ENCODE measurements at regions not wholly inside any gene's neighbourhood (a gene's known extent, or its start where the extent isn't known, plus 50 kb on each side); places are given as distances from the start of the nearest gene placed in this dataset.
A peak's percentile ranks its signal among the peaks of the same experiment; 100 is the strongest.

GRCh38 chr12:45536284-45536683 is 193.2 kb upstream of the ARID2 start:
- no peaks in the 10 kb centered on the region for H3K4me1 Mint-ChIP-seq
- no peaks in the 10 kb centered on the region for H3K9me3 Mint-ChIP-seq
- no peak for ATAC-seq (replicated peaks)
- H3K27me3 Mint-ChIP-seq = peaks cover 4% of the 10 kb centered on the region
- no peak overlapping the region for H3K4me3 Mint-ChIP-seq
- no peaks in the 10 kb centered on the region for H3K36me3 Mint-ChIP-seq (ENCODE audit: low read depth)
- H3K27ac Mint-ChIP-seq = no peak overlapping the region

- no peak overlapping the region for H3K27ac Mint-ChIP-seq
- H3K27me3 Mint-ChIP-seq = peaks cover 4% of the 10 kb centered on the region
- no peaks in the 10 kb centered on the region for H3K36me3 Mint-ChIP-seq (ENCODE audit: low read depth)
- no peaks in the 10 kb centered on the region for H3K4me1 Mint-ChIP-seq
- ATAC-seq (replicated peaks) = no peak
- H3K4me3 Mint-ChIP-seq = no peak overlapping the region
- no peaks in the 10 kb centered on the region for H3K9me3 Mint-ChIP-seq
Measured at GRCh38 chr12:45540661-45541341, 188.7 kb upstream of the ARID2 start.

GRCh38 chr12:45543887-45544286 is 185.6 kb upstream of the ARID2 start:
- no peak overlapping the region for H3K27ac Mint-ChIP-seq
- no peaks in the 10 kb centered on the region for H3K27me3 Mint-ChIP-seq
- H3K36me3 Mint-ChIP-seq (ENCODE audit: low read depth) = no peaks in the 10 kb centered on the region
- no peaks in the 10 kb centered on the region for H3K4me1 Mint-ChIP-seq
- no peaks in the 10 kb centered on the region for H3K9me3 Mint-ChIP-seq
- peak; percentile 93 for ATAC-seq (replicated peaks)
- no peak overlapping the region for H3K4me3 Mint-ChIP-seq

GRCh38 chr12:45546545-45546944 is 183.0 kb upstream of the ARID2 start:
- H3K4me1 Mint-ChIP-seq = no peaks in the 10 kb centered on the region
- H3K9me3 Mint-ChIP-seq = no peaks in the 10 kb centered on the region
- no peaks in the 10 kb centered on the region for H3K27me3 Mint-ChIP-seq
- no peak overlapping the region for H3K4me3 Mint-ChIP-seq
- H3K36me3 Mint-ChIP-seq (ENCODE audit: low read depth) = no peaks in the 10 kb centered on the region
- H3K27ac Mint-ChIP-seq = no peak overlapping the region
- no peak for ATAC-seq (replicated peaks)

GRCh38 chr12:45547132-45547531 is 182.4 kb upstream of the ARID2 start:
- Mint-ChIP-seq H3K27ac (no peak overlapping the region), H3K9me3 (no peaks in the 10 kb centered on the region), H3K4me3 (no peak overlapping the region), H3K27me3 (no peaks in the 10 kb centered on the region), H3K36me3 (ENCODE audit: low read depth) (no peaks in the 10 kb centered on the region), H3K4me1 (no peaks in the 10 kb centered on the region)
- no peak for ATAC-seq (replicated peaks)

GRCh38 chr12:45547822-45548221 is 181.7 kb upstream of the ARID2 start:
- ATAC-seq (replicated peaks) = no peak
- H3K4me3 Mint-ChIP-seq = no peak overlapping the region
- no peaks in the 10 kb centered on the region for H3K9me3 Mint-ChIP-seq
- no peaks in the 10 kb centered on the region for H3K4me1 Mint-ChIP-seq
- H3K36me3 Mint-ChIP-seq (ENCODE audit: low read depth) = no peaks in the 10 kb centered on the region
- H3K27ac Mint-ChIP-seq = no peak overlapping the region
- H3K27me3 Mint-ChIP-seq = no peaks in the 10 kb centered on the region

- no peaks in the 10 kb centered on the region for H3K27me3 Mint-ChIP-seq
- H3K36me3 Mint-ChIP-seq (ENCODE audit: low read depth) = no peaks in the 10 kb centered on the region
- H3K4me3 Mint-ChIP-seq = no peak overlapping the region
- H3K9me3 Mint-ChIP-seq = no peaks in the 10 kb centered on the region
- H3K27ac Mint-ChIP-seq = no peak overlapping the region
- ATAC-seq (replicated peaks) = no peak
- no peaks in the 10 kb centered on the region for H3K4me1 Mint-ChIP-seq
Measured at GRCh38 chr12:45548426-45548825, 181.1 kb upstream of the ARID2 start.

- H3K9me3 Mint-ChIP-seq = no peaks in the 10 kb centered on the region
- no peak for ATAC-seq (replicated peaks)
- no peak overlapping the region for H3K27ac Mint-ChIP-seq
- H3K27me3 Mint-ChIP-seq = no peaks in the 10 kb centered on the region
- H3K4me1 Mint-ChIP-seq = no peaks in the 10 kb centered on the region
- H3K4me3 Mint-ChIP-seq = no peak overlapping the region
- H3K36me3 Mint-ChIP-seq (ENCODE audit: low read depth) = no peaks in the 10 kb centered on the region
Measured at GRCh38 chr12:45549337-45549902, 180.1 kb upstream of the ARID2 start.

- H3K27me3 Mint-ChIP-seq = no peaks in the 10 kb centered on the region
- H3K4me1 Mint-ChIP-seq = no peaks in the 10 kb centered on the region
- no peaks in the 10 kb centered on the region for H3K9me3 Mint-ChIP-seq
- H3K4me3 Mint-ChIP-seq = no peak overlapping the region
- H3K36me3 Mint-ChIP-seq (ENCODE audit: low read depth) = no peaks in the 10 kb centered on the region
- ATAC-seq (replicated peaks) = no peak
- no peak overlapping the region for H3K27ac Mint-ChIP-seq
Measured at GRCh38 chr12:45553204-45553603, 176.3 kb upstream of the ARID2 start.

- Mint-ChIP-seq H3K9me3 (peaks cover 3% of the 10 kb centered on the region), H3K27me3 (no peaks in the 10 kb centered on the region), H3K36me3 (ENCODE audit: low read depth) (no peaks in the 10 kb centered on the region), H3K4me3 (no peak overlapping the region), H3K27ac (no peak overlapping the region), H3K4me1 (no peaks in the 10 kb centered on the region)
- ATAC-seq (replicated peaks) = no peak
Measured at GRCh38 chr12:45557016-45557415, 172.5 kb upstream of the ARID2 start.

GRCh38 chr12:45558353-45558752 is 171.2 kb upstream of the ARID2 start:
- no peak overlapping the region for H3K4me3 Mint-ChIP-seq
- H3K27me3 Mint-ChIP-seq = no peaks in the 10 kb centered on the region
- peaks cover 3% of the 10 kb centered on the region for H3K9me3 Mint-ChIP-seq
- H3K36me3 Mint-ChIP-seq (ENCODE audit: low read depth) = no peaks in the 10 kb centered on the region
- no peaks in the 10 kb centered on the region for H3K4me1 Mint-ChIP-seq
- ATAC-seq (replicated peaks) = no peak
- H3K27ac Mint-ChIP-seq = no peak overlapping the region

GRCh38 chr12:45559537-45559936 is 170.0 kb upstream of the ARID2 start:
- H3K9me3 Mint-ChIP-seq = peaks cover 3% of the 10 kb centered on the region
- no peaks in the 10 kb centered on the region for H3K4me1 Mint-ChIP-seq
- no peaks in the 10 kb centered on the region for H3K36me3 Mint-ChIP-seq (ENCODE audit: low read depth)
- no peak for ATAC-seq (replicated peaks)
- H3K4me3 Mint-ChIP-seq = no peak overlapping the region
- H3K27me3 Mint-ChIP-seq = no peaks in the 10 kb centered on the region
- no peak overlapping the region for H3K27ac Mint-ChIP-seq

GRCh38 chr12:45560689-45561088 is 168.8 kb upstream of the ARID2 start:
- no peak for ATAC-seq (replicated peaks)
- Mint-ChIP-seq H3K27me3 (no peaks in the 10 kb centered on the region), H3K27ac (no peak overlapping the region), H3K4me1 (no peaks in the 10 kb centered on the region), H3K36me3 (ENCODE audit: low read depth) (no peaks in the 10 kb centered on the region), H3K4me3 (no peak overlapping the region), H3K9me3 (peaks cover 3% of the 10 kb centered on the region)

- H3K4me3 Mint-ChIP-seq = no peak overlapping the region
- H3K27me3 Mint-ChIP-seq = no peaks in the 10 kb centered on the region
- H3K4me1 Mint-ChIP-seq = no peaks in the 10 kb centered on the region
- no peak for ATAC-seq (replicated peaks)
- no peaks in the 10 kb centered on the region for H3K36me3 Mint-ChIP-seq (ENCODE audit: low read depth)
- peaks cover 3% of the 10 kb centered on the region for H3K9me3 Mint-ChIP-seq
- H3K27ac Mint-ChIP-seq = no peak overlapping the region
Measured at GRCh38 chr12:45561488-45561887, 168.0 kb upstream of the ARID2 start.

GRCh38 chr12:45565590-45565989 is 163.9 kb upstream of the ARID2 start:
- Mint-ChIP-seq H3K4me3 (no peak overlapping the region), H3K27ac (no peak overlapping the region), H3K9me3 (peaks cover 3% of the 10 kb centered on the region), H3K36me3 (ENCODE audit: low read depth) (no peaks in the 10 kb centered on the region), H3K4me1 (no peaks in the 10 kb centered on the region), H3K27me3 (peaks cover 7% of the 10 kb centered on the region)
- ATAC-seq (replicated peaks) = no peak

GRCh38 chr12:45566257-45566656 is 163.2 kb upstream of the ARID2 start:
- no peaks in the 10 kb centered on the region for H3K4me1 Mint-ChIP-seq
- H3K36me3 Mint-ChIP-seq (ENCODE audit: low read depth) = no peaks in the 10 kb centered on the region
- H3K4me3 Mint-ChIP-seq = no peak overlapping the region
- no peak overlapping the region for H3K27ac Mint-ChIP-seq
- H3K9me3 Mint-ChIP-seq = peaks cover 3% of the 10 kb centered on the region
- no peak for ATAC-seq (replicated peaks)
- peaks cover 7% of the 10 kb centered on the region for H3K27me3 Mint-ChIP-seq
